ENCODE measurements at regions not wholly inside any gene's neighbourhood (a gene's known extent, or its start where the extent isn't known, plus 50 kb on each side); places are given as distances from the start of the nearest gene placed in this dataset.

- no peak for TF ChIP-seq CENPT (CRISPR knock-in tag; IDR thresholded peaks at IDR 0.05; ENCODE audit: low read depth)
- no peak for TF ChIP-seq AHR (CRISPR knock-in tag; IDR thresholded peaks at IDR 0.05)
- TF ChIP-seq YEATS2 (CRISPR knock-in tag; IDR thresholded peaks at IDR 0.05; ENCODE audit: borderline replicate concordance), result no peak
- TF ChIP-seq GPN1 (CRISPR knock-in tag; IDR thresholded peaks at IDR 0.05; ENCODE audit: borderline replicate concordance), result no peak
- no peak for TF ChIP-seq RARA (CRISPR knock-in tag; IDR thresholded peaks at IDR 0.05)
These were observed 283.6 kb upstream of the USP25 start (continued) for GRCh38 chr21:15446223-15446622.

- H3K9ac ChIP-seq (ENCODE audit: insufficient read depth, low read depth, low read length), result no peak overlapping the region
- H3K36me3 ChIP-seq (replicated peaks in 1 of 2; ENCODE audit: control insufficient read depth in 1 of 2, insufficient read depth in 2 of 2, low read length in 2 of 2), result no peaks in the 10 kb centered on the region
- DNase-seq (ENCODE audit: low spot score) (no peak), ATAC-seq (no peak), FAIRE-seq (no peak)
- in situ Hi-C loops (cut with HindIII; ENCODE audit: extremely low pct_ligation_motif_present, low pct_unique_long_range_greater_than_20kb), result loop anchor here (10.0 kb wide), 1 partner anchor 305 kb away; no protein-coding TSS in a partner anchor
- TF ChIP-seq, protein P1, sequence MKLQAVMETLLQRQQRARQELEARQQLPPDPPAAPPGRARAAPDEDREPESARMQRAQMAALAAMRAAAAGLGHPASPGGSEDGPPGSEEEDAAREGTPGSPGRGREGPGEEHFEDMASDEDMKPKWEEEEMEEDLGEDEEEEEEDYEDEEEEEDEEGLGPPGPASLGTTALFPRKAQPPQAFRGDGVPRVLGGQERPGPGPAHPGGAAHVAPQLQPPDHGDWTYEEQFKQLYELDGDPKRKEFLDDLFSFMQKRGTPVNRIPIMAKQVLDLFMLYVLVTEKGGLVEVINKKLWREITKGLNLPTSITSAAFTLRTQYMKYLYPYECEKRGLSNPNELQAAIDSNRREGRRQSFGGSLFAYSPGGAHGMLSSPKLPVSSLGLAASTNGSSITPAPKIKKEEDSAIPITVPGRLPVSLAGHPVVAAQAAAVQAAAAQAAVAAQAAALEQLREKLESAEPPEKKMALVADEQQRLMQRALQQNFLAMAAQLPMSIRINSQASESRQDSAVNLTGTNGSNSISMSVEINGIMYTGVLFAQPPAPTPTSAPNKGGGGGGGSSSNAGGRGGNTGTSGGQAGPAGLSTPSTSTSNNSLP (IDR thresholded peaks at IDR 0.05; ENCODE audit: low read depth, low read length), result no peak
- H3K27me3 ChIP-seq (ENCODE audit: control insufficient read depth in 1 of 2, insufficient read depth in 2 of 2, low read length in 2 of 2), result no peaks in the 10 kb centered on the region
- H4K20me1 ChIP-seq (ENCODE audit: insufficient read depth, low read length), result no peaks in the 10 kb centered on the region
- WGBS (ENCODE audit: low lambda C conversion rate), result 52% methylated on average over 1 of the region's 1 CpG
- ChIA-PET CTCF (ENCODE audit: low intra/inter-chr PET ratio, low total read pairs) (no interaction called here), POLR2A (no interaction called here)
- peaks cover 22% of the 10 kb centered on the region for H3K9me3 ChIP-seq (ENCODE audit: low read length)
- no peak overlapping the region for H3K4me2 ChIP-seq (ENCODE audit: low read depth, low read length)
- no peak overlapping the region for H2AFZ ChIP-seq (ENCODE audit: low read length)
- H3K79me2 ChIP-seq (ENCODE audit: insufficient read depth, low read length), result no peaks in the 10 kb centered on the region
- H3K4me3 ChIP-seq (replicated peaks in 1 of 3; ENCODE audit: insufficient read depth in 1 of 3, low read depth in 2 of 3, low read length in 3 of 3), result no peak overlapping the region
- H3K27ac ChIP-seq (ENCODE audit: extremely low read length, insufficient read depth, low read length), result no peak overlapping the region
- peaks cover 41% of the 10 kb centered on the region for H3K4me1 ChIP-seq (ENCODE audit: insufficient read depth, low read length)
- intact Hi-C loops (cut with micrococcal nuclease; ENCODE audit: unreplicated experiment), result loop anchor here (10.0 kb wide), 1 partner anchor 1065 kb away; the partner anchor contains the start of gene HSPA13
- BruUV-seq (replicated peaks), result no TSS peak
These were observed 280.2 kb upstream of the USP25 start for GRCh38 chr21:15449556-15449955.

- no peak overlapping the region for H3K4me3 ChIP-seq (replicated peaks in 1 of 3; ENCODE audit: insufficient read depth in 1 of 3, low read depth in 2 of 3, low read length in 3 of 3)
- H2AFZ ChIP-seq (ENCODE audit: low read length), result no peak overlapping the region
- no peak for FAIRE-seq
- no peak overlapping the region for H3K4me2 ChIP-seq (ENCODE audit: low read depth, low read length)
- intact Hi-C loops (cut with micrococcal nuclease; ENCODE audit: unreplicated experiment) (no loop called here), in situ Hi-C loops (cut with HindIII; ENCODE audit: extremely low pct_ligation_motif_present, low pct_unique_long_range_greater_than_20kb) (no loop called here)
- BruUV-seq (replicated peaks), result no TSS peak
- DNase-seq (ENCODE audit: low spot score), result no peak
- peaks cover 43% of the 10 kb centered on the region for H3K4me1 ChIP-seq (ENCODE audit: insufficient read depth, low read length)
- H3K79me2 ChIP-seq (ENCODE audit: insufficient read depth, low read length), result no peaks in the 10 kb centered on the region
- no peaks in the 10 kb centered on the region for H4K20me1 ChIP-seq (ENCODE audit: insufficient read depth, low read length)
- no peaks in the 10 kb centered on the region for H3K27me3 ChIP-seq (ENCODE audit: control insufficient read depth in 1 of 2, insufficient read depth in 2 of 2, low read length in 2 of 2)
- no peak overlapping the region for H3K9ac ChIP-seq (ENCODE audit: insufficient read depth, low read depth, low read length)
- H3K36me3 ChIP-seq (replicated peaks in 1 of 2; ENCODE audit: control insufficient read depth in 1 of 2, insufficient read depth in 2 of 2, low read length in 2 of 2), result no peaks in the 10 kb centered on the region
- POLR2A ChIA-PET, result no interaction called here
- peaks cover 16% of the 10 kb centered on the region for H3K9me3 ChIP-seq (ENCODE audit: low read length)
- no peak for ATAC-seq
- no peak overlapping the region for H3K27ac ChIP-seq (ENCODE audit: extremely low read length, insufficient read depth, low read length)
- CTCF ChIA-PET (ENCODE audit: low intra/inter-chr PET ratio, low total read pairs), result no interaction called here
- no peak for TF ChIP-seq ZNF362 (CRISPR knock-in tag; IDR thresholded peaks at IDR 0.05; ENCODE audit: borderline replicate concordance)
These were observed 276.5 kb upstream of the USP25 start for GRCh38 chr21:15453261-15453660.
